ENCODE measurements at regions not wholly inside any gene's neighbourhood (a gene's known extent, or its start where the extent isn't known, plus 50 kb on each side); places are given as distances from the start of the nearest gene placed in this dataset.

GRCh38 chr19:27876489-27876888, 1336.5 kb downstream of the UQCRFS1 start:
- no peak for ATAC-seq

DNA sequence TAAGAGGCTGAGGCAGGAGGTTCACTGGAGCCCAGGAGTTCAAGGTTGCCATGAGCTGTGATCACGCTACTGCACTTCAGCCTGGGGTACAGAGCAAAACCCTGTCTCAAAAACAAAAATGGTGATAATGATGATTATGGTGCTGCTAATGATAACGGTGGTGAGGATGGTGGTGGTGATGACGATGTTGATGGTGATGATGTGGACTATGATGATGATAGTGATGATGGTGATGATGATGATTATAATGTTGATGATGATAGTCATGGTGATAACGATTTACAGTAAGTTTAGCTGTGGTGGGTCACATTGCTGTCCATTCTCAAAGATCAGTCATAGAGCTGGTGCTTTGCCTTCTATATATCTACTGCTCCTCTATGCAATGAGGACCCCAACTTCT, 1340.6 kb downstream of the UQCRFS1 start:
- ATAC-seq (no peak), DNase-seq (no peak)
- Histone ChIP-seq H3K36me3 (ENCODE audit: insufficient read depth in 1 of 2, low read depth in 1 of 2) (no peaks in the 10 kb centered on the region), H3K4me3 (no peak overlapping the region), H3K27me3 (ENCODE audit: insufficient read depth in 3 of 3, low read length in 2 of 3) (no peaks in the 10 kb centered on the region), H3K27ac (no peak overlapping the region), H3K4me1 (no peaks in the 10 kb centered on the region), H3K9me3 (no peaks in the 10 kb centered on the region)
- 65 to 80% (median 78%) methylated on average over 4 of the region's 4 CpGs for WGBS, 3 donors
- intact Hi-C loops (cut with DNase I), result no loop called here
- no peak for TF ChIP-seq CTCF (IDR thresholded peaks at IDR 0.05)

More at GRCh38 chr19:27876489-27876888, 1336.5 kb downstream of the UQCRFS1 start:
- no peaks in the 10 kb centered on the region for H3K36me3 ChIP-seq (ENCODE audit: insufficient read depth in 1 of 2, low read depth in 1 of 2)
- intact Hi-C loops (cut with DNase I), result no loop called here
- H3K27ac ChIP-seq, result no peak overlapping the region
- no peak for TF ChIP-seq CTCF (IDR thresholded peaks at IDR 0.05)
- H3K27me3 ChIP-seq (ENCODE audit: insufficient read depth in 3 of 3, low read length in 2 of 3), result no peaks in the 10 kb centered on the region
- 62 to 67% (median 65%) methylated on average over 3 of the region's 3 CpGs for WGBS, 3 donors
- H3K4me3 ChIP-seq, result no peak overlapping the region
- H3K4me1 ChIP-seq, result no peaks in the 10 kb centered on the region
- H3K9me3 ChIP-seq, result no peaks in the 10 kb centered on the region
- no peak for DNase-seq

GRCh38 chr19:27870293-27870692, 1342.7 kb downstream of the UQCRFS1 start:
- Histone ChIP-seq H3K9me3 (no peaks in the 10 kb centered on the region), H3K27ac (no peak overlapping the region), H3K27me3 (ENCODE audit: insufficient read depth in 3 of 3, low read length in 2 of 3) (no peaks in the 10 kb centered on the region), H3K4me1 (no peaks in the 10 kb centered on the region), H3K4me3 (no peak overlapping the region), H3K36me3 (ENCODE audit: insufficient read depth in 1 of 2, low read depth in 1 of 2) (no peaks in the 10 kb centered on the region)
- DNase-seq (no peak), ATAC-seq (no peak)
- TF ChIP-seq CTCF (IDR thresholded peaks at IDR 0.05), result no peak
- intact Hi-C loops (cut with DNase I), result no loop called here

DNA sequence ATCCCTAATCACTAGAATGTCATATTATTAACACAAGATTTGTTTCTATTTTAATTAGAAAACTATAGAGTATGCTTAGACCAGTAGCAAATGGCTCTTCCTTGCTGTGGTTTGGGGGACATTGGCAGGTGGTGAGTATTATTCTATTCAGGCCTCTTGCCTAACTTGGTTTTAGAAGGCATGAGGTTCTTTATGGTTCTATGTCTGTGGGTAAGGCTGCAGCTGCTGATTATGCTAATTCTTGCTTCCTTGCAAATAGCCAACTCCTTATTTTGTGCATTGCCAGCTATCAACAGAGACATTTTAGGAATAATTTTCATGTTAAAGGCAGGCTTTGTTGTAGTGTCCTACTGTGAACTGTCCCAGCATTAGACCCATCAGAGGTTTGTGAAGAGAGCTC, 1344.9 kb downstream of the UQCRFS1 start:
- DNase-seq (no peak), ATAC-seq (no peak)
- Histone ChIP-seq H3K4me3 (no peak overlapping the region), H3K27ac (no peak overlapping the region), H3K27me3 (ENCODE audit: insufficient read depth in 3 of 3, low read length in 2 of 3) (no peaks in the 10 kb centered on the region), H3K9me3 (no peaks in the 10 kb centered on the region), H3K36me3 (ENCODE audit: insufficient read depth in 1 of 2, low read depth in 1 of 2) (no peaks in the 10 kb centered on the region), H3K4me1 (no peaks in the 10 kb centered on the region)
- intact Hi-C loops (cut with DNase I), result no loop called here
- no peak for TF ChIP-seq CTCF (IDR thresholded peaks at IDR 0.05)

DNA sequence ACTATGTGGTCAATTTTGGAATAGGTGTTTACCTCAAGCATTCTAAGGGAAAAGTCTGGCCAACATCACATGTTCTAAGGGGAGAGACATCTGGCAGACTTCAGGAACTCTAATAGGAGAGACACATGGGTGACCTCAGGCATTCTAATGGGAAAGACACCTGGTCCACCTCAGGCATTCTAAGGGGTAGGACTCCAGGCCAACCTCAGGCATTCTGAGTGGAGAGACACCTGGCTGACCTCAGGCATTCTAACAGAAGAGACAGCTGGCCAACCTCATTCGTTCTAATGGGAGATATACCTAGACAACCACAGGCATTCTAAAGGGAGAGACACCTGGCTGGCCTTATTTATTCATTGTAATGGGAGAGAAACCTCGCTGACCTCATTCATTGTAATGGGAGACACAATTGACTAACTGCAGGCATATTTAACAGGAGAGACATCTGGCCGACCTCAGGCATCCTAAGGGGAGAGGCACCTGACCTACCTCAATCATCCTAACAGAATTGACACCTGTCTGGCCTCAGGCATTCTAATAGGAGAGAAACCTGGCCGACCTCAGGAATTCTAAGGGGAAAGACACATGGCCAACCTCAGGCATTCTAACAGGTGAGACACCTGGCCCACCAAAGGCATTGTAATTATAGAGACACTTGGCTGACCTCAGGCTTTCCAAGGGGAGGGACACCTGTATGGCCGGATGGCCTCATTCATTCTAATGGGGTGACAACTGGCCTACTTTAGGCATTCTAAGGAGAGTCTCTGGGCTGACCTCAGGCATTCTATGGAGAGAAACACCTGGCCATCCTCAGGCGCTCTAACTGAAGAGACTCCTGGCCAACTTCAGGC, 1346.8 kb downstream of the UQCRFS1 start:
- 72 to 83% (median 75%) methylated on average over 6 of the region's 6 CpGs for WGBS, 3 donors

More for the DNA sequence above, 1346.8 kb downstream of the UQCRFS1 start:
- intact Hi-C loops (cut with DNase I), result no loop called here
- no peak for ATAC-seq
- no peaks in the 10 kb centered on the region for H3K36me3 ChIP-seq (ENCODE audit: insufficient read depth in 1 of 2, low read depth in 1 of 2)
- H3K27me3 ChIP-seq (ENCODE audit: insufficient read depth in 3 of 3, low read length in 2 of 3), result no peaks in the 10 kb centered on the region
- no peak for TF ChIP-seq CTCF (IDR thresholded peaks at IDR 0.05)
- H3K27ac ChIP-seq, result no peak overlapping the region
- no peaks in the 10 kb centered on the region for H3K9me3 ChIP-seq
- no peaks in the 10 kb centered on the region for H3K4me1 ChIP-seq
- no peak overlapping the region for H3K4me3 ChIP-seq
- no peak for DNase-seq

All from psoas muscle (tissue), 7 donors.